Transverse colon (tissue), 4 donors: ENCODE measurements at regions not wholly inside any gene's neighbourhood (a gene's known extent, or its start where the extent isn't known, plus 50 kb on each side); places are given as distances from the start of the nearest gene placed in this dataset.

Source experiments
- EP300 ChIP-seq: sonication (generic); formaldehyde crosslinking; IDR thresholded peaks from one replicate; pipeline ENCODE4 v1.6.1; 2017; ENCODE audit warnings: antibody characterized with exemption, low read depth
- POLR2A ChIP-seq: fragments of 450-650 bp; IDR thresholded peaks from one replicate; pipeline ENCODE4 v1.6.1; 2016; ENCODE audit warnings: antibody characterized with exemption, mild to moderate bottlenecking, moderate library complexity
- POLR2AphosphoS5 ChIP-seq, 3 donors: sonication (generic); formaldehyde crosslinking; IDR thresholded peaks; one replicate each; pipeline ENCODE4 v1.6.1; 2016; ENCODE audit warnings: antibody characterized with exemption in 3 of 3
- TF ChIP-seq, protein P1 (sequence below), 5 experiments: fragments of 200-600 bp in 3 of 5; fragments of 450-650 bp in 2 of 5; sonication (generic) in 3 of 5; IDR thresholded peaks; 1 replicate in 2 of 5; 2 replicates in 3 of 5; pipeline ENCODE4 v1.5.1; 2016 to 2017; ENCODE audit warnings: antibody characterized with exemption in 5 of 5, inconsistent platforms in 3 of 5, mild to moderate bottlenecking in 2 of 5, moderate library complexity in 1 of 5

GRCh38 chr1:221276896-221277409 lies 397.7 kb downstream of the HLX start:
- TF ChIP-seq POLR2AphosphoS5 (IDR thresholded peaks at IDR 0.05) = no peak
- TF ChIP-seq, protein P1, sequence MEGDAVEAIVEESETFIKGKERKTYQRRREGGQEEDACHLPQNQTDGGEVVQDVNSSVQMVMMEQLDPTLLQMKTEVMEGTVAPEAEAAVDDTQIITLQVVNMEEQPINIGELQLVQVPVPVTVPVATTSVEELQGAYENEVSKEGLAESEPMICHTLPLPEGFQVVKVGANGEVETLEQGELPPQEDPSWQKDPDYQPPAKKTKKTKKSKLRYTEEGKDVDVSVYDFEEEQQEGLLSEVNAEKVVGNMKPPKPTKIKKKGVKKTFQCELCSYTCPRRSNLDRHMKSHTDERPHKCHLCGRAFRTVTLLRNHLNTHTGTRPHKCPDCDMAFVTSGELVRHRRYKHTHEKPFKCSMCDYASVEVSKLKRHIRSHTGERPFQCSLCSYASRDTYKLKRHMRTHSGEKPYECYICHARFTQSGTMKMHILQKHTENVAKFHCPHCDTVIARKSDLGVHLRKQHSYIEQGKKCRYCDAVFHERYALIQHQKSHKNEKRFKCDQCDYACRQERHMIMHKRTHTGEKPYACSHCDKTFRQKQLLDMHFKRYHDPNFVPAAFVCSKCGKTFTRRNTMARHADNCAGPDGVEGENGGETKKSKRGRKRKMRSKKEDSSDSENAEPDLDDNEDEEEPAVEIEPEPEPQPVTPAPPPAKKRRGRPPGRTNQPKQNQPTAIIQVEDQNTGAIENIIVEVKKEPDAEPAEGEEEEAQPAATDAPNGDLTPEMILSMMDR (IDR thresholded peaks at IDR 0.05) = no peak
- TF ChIP-seq EP300 = no peak
- no peak for TF ChIP-seq POLR2A
